GM12891 (cell line): ENCODE measurements at regions not wholly inside any gene's neighbourhood (a gene's known extent, or its start where the extent isn't known, plus 50 kb on each side); places are given as distances from the start of the nearest gene placed in this dataset.

Source experiments
- POLR2A ChIP-seq: IDR thresholded peaks from 2 replicates; pipeline ENCODE4 v1.6.1; 2011; ENCODE audit warnings: low read depth, low read length, control low read depth
- POLR2AphosphoS5 ChIP-seq: IDR thresholded peaks from 2 replicates; pipeline ENCODE4 v1.6.1; 2011; ENCODE audit warnings: low read depth, low read length, control low read depth
- SPI1 ChIP-seq: IDR thresholded peaks from 2 replicates; pipeline ENCODE4 v1.6.1; 2011; ENCODE audit warnings: low read depth, low read length, control low read depth
- TAF1 ChIP-seq: IDR thresholded peaks from 2 replicates; pipeline ENCODE4 v1.6.1; 2011; ENCODE audit warnings: low read depth, low read length, control low read depth

- TF ChIP-seq POLR2A (no peak), TAF1 (no peak), POLR2AphosphoS5 (no peak), SPI1 (no peak)
These were observed 115.8 kb upstream of the MGAT5 start for GRCh38 chr2:134138115-134138514.
